GM18870 (cell line): ENCODE measurements at regions not wholly inside any gene's neighbourhood (a gene's known extent, or its start where the extent isn't known, plus 50 kb on each side); places are given as distances from the start of the nearest gene placed in this dataset.
"Not testable (repeated sequence)": the region's sequence is repeated elsewhere in the genome, so short reads cannot be mapped to it uniquely, and the experiment has no call there.

Experiments used
- ATAC-seq: cut with Tn5 transposase; IDR thresholded peaks from one replicate; pipeline ENCODE4 v1.9.1; 2021; ENCODE audit warnings: moderate library complexity; ENCODE audit not compliant: unreplicated experiment

- ATAC-seq = no peak
Observed at GRCh38 chr21:20207335-20207734, 790.9 kb upstream of the NCAM2 start.

GRCh38 chr21:20215959-20216358 lies 782.2 kb upstream of the NCAM2 start:
- no peak for ATAC-seq

GRCh38 chr21:20220586-20220985 lies 777.6 kb upstream of the NCAM2 start:
- ATAC-seq = no peak

- not testable (repeated sequence) for ATAC-seq
Observed at GRCh38 chr21:20221981-20222380, 776.2 kb upstream of the NCAM2 start.

GRCh38 chr21:20236649-20237048 lies 761.6 kb upstream of the NCAM2 start:
- not testable (repeated sequence) for ATAC-seq

GRCh38 chr21:20249401-20249800 lies 748.8 kb upstream of the NCAM2 start:
- ATAC-seq = no peak

GRCh38 chr21:20250337-20250736 lies 747.9 kb upstream of the NCAM2 start:
- ATAC-seq = no peak

- ATAC-seq = no peak
Observed at GRCh38 chr21:20253261-20253660, 744.9 kb upstream of the NCAM2 start.

GRCh38 chr21:20254964-20255363 lies 743.2 kb upstream of the NCAM2 start:
- no peak for ATAC-seq

GRCh38 chr21:20257052-20257740 lies 741.0 kb upstream of the NCAM2 start:
- no peak for ATAC-seq

GRCh38 chr21:20258542-20258941 lies 739.7 kb upstream of the NCAM2 start:
- ATAC-seq = no peak

- no peak for ATAC-seq
Observed at GRCh38 chr21:20259031-20259867, 739.0 kb upstream of the NCAM2 start.

- ATAC-seq = no peak
Observed at GRCh38 chr21:20260124-20260523, 738.1 kb upstream of the NCAM2 start.

- no peak for ATAC-seq
Observed at GRCh38 chr21:20261364-20261763, 736.8 kb upstream of the NCAM2 start.

- ATAC-seq = no peak
Observed at GRCh38 chr21:20265707-20266440, 732.3 kb upstream of the NCAM2 start.

GRCh38 chr21:20266441-20266710 lies 731.8 kb upstream of the NCAM2 start:
- ATAC-seq = no peak

GRCh38 chr21:20270365-20271055 lies 727.7 kb upstream of the NCAM2 start:
- no peak for ATAC-seq

- no peak for ATAC-seq
Observed at GRCh38 chr21:20272791-20273362, 725.3 kb upstream of the NCAM2 start.

- ATAC-seq = no peak
Observed at GRCh38 chr21:20276377-20276776, 721.8 kb upstream of the NCAM2 start.

GRCh38 chr21:20276954-20277353 lies 721.3 kb upstream of the NCAM2 start:
- ATAC-seq = no peak

- ATAC-seq = no peak
Observed at GRCh38 chr21:20283836-20284235, 714.4 kb upstream of the NCAM2 start.
